ENCODE measurements at regions not wholly inside any gene's neighbourhood (a gene's known extent, or its start where the extent isn't known, plus 50 kb on each side); places are given as distances from the start of the nearest gene placed in this dataset.

GRCh38 chrX:4373791-4374190 lies 660.3 kb upstream of the PRKX start:
- no peak for DNase-seq (ENCODE audit: low read depth in 3 of 3, low spot score in 2 of 3)

- no peak for DNase-seq (ENCODE audit: low read depth in 3 of 3, low spot score in 2 of 3)
These were observed 645.1 kb upstream of the PRKX start for GRCh38 chrX:4358577-4358976.

GRCh38 chrX:4322916-4323315 lies 609.5 kb upstream of the PRKX start:
- DNase-seq (ENCODE audit: low read depth in 3 of 3, low spot score in 2 of 3) = no peak

GRCh38 chrX:4320436-4320947 lies 607.0 kb upstream of the PRKX start:
- no peak for DNase-seq (ENCODE audit: low read depth in 3 of 3, low spot score in 2 of 3)

- DNase-seq (ENCODE audit: low read depth in 3 of 3, low spot score in 2 of 3) = no peak
These were observed 602.4 kb upstream of the PRKX start for GRCh38 chrX:4315891-4316290.

- DNase-seq (ENCODE audit: low read depth in 3 of 3, low spot score in 2 of 3) = no peak
These were observed 601.1 kb upstream of the PRKX start for GRCh38 chrX:4314586-4314985.

GRCh38 chrX:4277122-4277521 lies 563.7 kb upstream of the PRKX start:
- no peak for DNase-seq (ENCODE audit: low read depth in 3 of 3, low spot score in 2 of 3)

GRCh38 chrX:4268676-4269075 lies 555.2 kb upstream of the PRKX start:
- DNase-seq (ENCODE audit: low read depth in 3 of 3, low spot score in 2 of 3) = no peak

GRCh38 chrX:4265036-4265435 lies 551.6 kb upstream of the PRKX start:
- no peak for DNase-seq (ENCODE audit: low read depth in 3 of 3, low spot score in 2 of 3)

GRCh38 chrX:4263030-4263803 lies 549.8 kb upstream of the PRKX start:
- peak in 1 of 3 donors; percentile 15 for DNase-seq (ENCODE audit: low read depth in 3 of 3, low spot score in 2 of 3)

GRCh38 chrX:4253092-4253491 lies 539.6 kb upstream of the PRKX start:
- DNase-seq (ENCODE audit: low read depth in 3 of 3, low spot score in 2 of 3) = no peak

GRCh38 chrX:4249401-4249800 lies 536.0 kb upstream of the PRKX start:
- no peak for DNase-seq (ENCODE audit: low read depth in 3 of 3, low spot score in 2 of 3)

- DNase-seq (ENCODE audit: low read depth in 3 of 3, low spot score in 2 of 3) = no peak
These were observed 530.3 kb upstream of the PRKX start for GRCh38 chrX:4243759-4244158.

- DNase-seq (ENCODE audit: low read depth in 3 of 3, low spot score in 2 of 3) = no peak
These were observed 527.2 kb upstream of the PRKX start for GRCh38 chrX:4240541-4241194.

GRCh38 chrX:4239650-4240540 lies 526.4 kb upstream of the PRKX start:
- DNase-seq (ENCODE audit: low read depth in 3 of 3, low spot score in 2 of 3) = no peak

- no peak for DNase-seq (ENCODE audit: low read depth in 3 of 3, low spot score in 2 of 3)
These were observed 525.5 kb upstream of the PRKX start for GRCh38 chrX:4238916-4239315.

- no peak for DNase-seq (ENCODE audit: low read depth in 3 of 3, low spot score in 2 of 3)
These were observed 511.6 kb upstream of the PRKX start for GRCh38 chrX:4225086-4225485.

- no peak for DNase-seq (ENCODE audit: low read depth in 3 of 3, low spot score in 2 of 3)
These were observed 493.5 kb upstream of the PRKX start for GRCh38 chrX:4206941-4207340.

- DNase-seq (ENCODE audit: low read depth in 3 of 3, low spot score in 2 of 3) = no peak
These were observed 484.5 kb upstream of the PRKX start for GRCh38 chrX:4197971-4198370.

GRCh38 chrX:4193500-4194155 lies 480.2 kb upstream of the PRKX start:
- no peak for DNase-seq (ENCODE audit: low read depth in 3 of 3, low spot score in 2 of 3)

GRCh38 chrX:4186331-4186730 lies 472.9 kb upstream of the PRKX start:
- no peak for DNase-seq (ENCODE audit: low read depth in 3 of 3, low spot score in 2 of 3)

Data from right renal cortex interstitium (tissue), 3 donors.